HUES6 (cell line): ENCODE measurements at regions not wholly inside any gene's neighbourhood (a gene's known extent, or its start where the extent isn't known, plus 50 kb on each side); places are given as distances from the start of the nearest gene placed in this dataset.

ENCODE experiments used
- H3K27ac ChIP-seq: 2 replicates; pipeline ENCODE4 v1.7.0; 2013; ENCODE audit warnings: low read depth, mild to moderate bottlenecking, low read length, inconsistent platforms
- H3K27me3 ChIP-seq: 2 replicates; pipeline ENCODE4 v1.6.1; 2013; ENCODE audit warnings: low read length; ENCODE audit not compliant: control insufficient read depth, insufficient read depth
- H3K36me3 ChIP-seq: 2 replicates; pipeline ENCODE4 v1.6.1; 2013; ENCODE audit warnings: low read length; ENCODE audit not compliant: control insufficient read depth, insufficient read depth
- H3K4me1 ChIP-seq: 2 replicates; pipeline ENCODE4 v1.6.1; 2013; ENCODE audit warnings: low read length; ENCODE audit not compliant: control insufficient read depth, insufficient read depth
- H3K4me3 ChIP-seq: 2 replicates; pipeline ENCODE4 v1.5.1; 2013; ENCODE audit warnings: low read depth, low read length
- H3K9ac ChIP-seq: one replicate; pipeline ENCODE4 v1.6.1; 2013; ENCODE audit warnings: mild to moderate bottlenecking, low read length
- H3K9me3 ChIP-seq: 2 replicates; pipeline ENCODE4 v1.6.1; 2013; ENCODE audit warnings: low read depth, low read length; ENCODE audit not compliant: control insufficient read depth, insufficient read depth

GRCh38 chr18:55853268-55853667 lies 265.3 kb upstream of the TCF4 start:
- no peak overlapping the region for H3K27ac ChIP-seq
- no peaks in the 10 kb centered on the region for H3K36me3 ChIP-seq
- H3K9me3 ChIP-seq = no peaks in the 10 kb centered on the region
- H3K9ac ChIP-seq = no peak overlapping the region
- no peak overlapping the region for H3K4me3 ChIP-seq
- no peaks in the 10 kb centered on the region for H3K27me3 ChIP-seq
- peaks cover 34% of the 10 kb centered on the region for H3K4me1 ChIP-seq

GRCh38 chr18:55850904-55851303 lies 262.9 kb upstream of the TCF4 start:
- no peak overlapping the region for H3K9ac ChIP-seq
- no peaks in the 10 kb centered on the region for H3K36me3 ChIP-seq
- no peak overlapping the region for H3K27ac ChIP-seq
- no peaks in the 10 kb centered on the region for H3K27me3 ChIP-seq
- H3K9me3 ChIP-seq = no peaks in the 10 kb centered on the region
- H3K4me1 ChIP-seq = peaks cover 10% of the 10 kb centered on the region
- no peak overlapping the region for H3K4me3 ChIP-seq

DNA sequence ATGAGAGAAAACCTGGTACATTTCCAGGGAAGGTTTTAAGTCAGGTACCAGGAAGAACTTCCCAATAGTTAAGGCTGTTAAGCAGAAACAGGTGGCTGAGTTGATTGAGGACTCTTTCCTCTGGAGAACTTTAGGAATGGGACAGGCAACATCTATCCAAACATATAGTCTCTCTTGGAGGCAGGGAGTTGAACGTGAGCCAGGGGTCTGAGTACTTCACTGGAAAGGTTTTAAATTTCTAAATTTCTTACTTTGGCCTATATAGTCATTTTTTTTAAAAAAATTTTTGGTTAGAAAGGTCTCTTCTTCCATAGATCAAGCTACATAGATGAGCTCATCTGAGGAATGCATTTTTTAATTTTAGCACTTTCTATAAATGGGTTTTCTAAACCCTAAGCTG lies 261.4 kb upstream of the TCF4 start:
- Histone ChIP-seq H3K9me3 (no peaks in the 10 kb centered on the region), H3K4me1 (peaks cover 5% of the 10 kb centered on the region; the same call in 1 of the 2 replicates)

DNA sequence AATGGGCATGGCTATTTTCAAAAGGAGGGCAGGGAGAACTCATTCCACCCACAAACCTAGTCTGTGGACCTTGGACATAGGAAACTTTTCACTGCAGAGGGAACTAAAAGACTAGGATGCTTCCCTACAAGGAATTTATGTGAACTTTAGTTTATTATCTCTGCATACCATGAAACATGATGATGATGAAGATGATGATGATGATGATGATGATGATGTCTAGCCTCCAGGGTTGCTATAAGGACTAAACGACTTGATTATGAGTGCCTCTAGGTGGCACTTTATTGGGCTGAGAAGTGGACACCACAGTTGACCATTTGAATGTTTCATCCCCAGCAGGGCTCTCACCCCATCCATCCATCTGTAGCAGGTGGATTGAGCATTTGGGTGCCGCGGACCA lies 260.0 kb upstream of the TCF4 start:
- H3K27me3 ChIP-seq = no peaks in the 10 kb centered on the region
- no peaks in the 10 kb centered on the region for H3K9me3 ChIP-seq
- H3K4me1 ChIP-seq = peaks cover 5% of the 10 kb centered on the region; the same call in 1 of the 2 replicates
- H3K27ac ChIP-seq = no peak overlapping the region
- no peak overlapping the region for H3K9ac ChIP-seq
- no peak overlapping the region for H3K4me3 ChIP-seq
- H3K36me3 ChIP-seq = no peaks in the 10 kb centered on the region

More for the DNA sequence above, 261.4 kb upstream of the TCF4 start:
- Histone ChIP-seq H3K9ac (no peak overlapping the region), H3K4me3 (no peak overlapping the region), H3K27ac (no peak overlapping the region), H3K27me3 (no peaks in the 10 kb centered on the region), H3K36me3 (no peaks in the 10 kb centered on the region)

DNA sequence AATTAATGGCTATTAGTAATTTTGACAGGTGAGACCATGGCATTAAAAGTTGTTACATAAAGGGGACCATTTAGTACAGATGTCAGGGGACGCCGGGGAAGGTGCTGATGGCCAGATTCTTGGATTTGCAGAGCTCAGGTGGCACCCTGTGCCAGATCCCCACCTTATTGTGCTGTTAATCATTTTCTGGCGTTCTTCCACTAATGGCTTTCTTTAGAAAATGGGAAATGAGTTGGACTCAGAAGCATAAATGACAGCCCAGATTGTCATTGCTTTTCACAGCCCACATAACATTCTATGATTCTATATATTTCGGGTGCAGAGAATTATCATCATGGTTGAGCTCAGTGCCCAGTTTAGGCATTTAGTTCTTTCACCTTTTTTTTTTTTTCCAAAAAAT lies 257.2 kb upstream of the TCF4 start:
- no peak overlapping the region for H3K27ac ChIP-seq
- H3K9me3 ChIP-seq = peaks cover 2% of the 10 kb centered on the region; the same call in 1 of the 2 replicates
- peaks cover 5% of the 10 kb centered on the region; the same call in 1 of the 2 replicates for H3K4me1 ChIP-seq
- no peak overlapping the region for H3K9ac ChIP-seq
- no peak overlapping the region for H3K4me3 ChIP-seq
- no peaks in the 10 kb centered on the region for H3K27me3 ChIP-seq
- H3K36me3 ChIP-seq = no peaks in the 10 kb centered on the region

- Histone ChIP-seq H3K4me3 (no peak overlapping the region), H3K36me3 (0 out of 2 replicates have a peak, but pooled peaks cover 6% of the 10 kb centered on the region), H3K27ac (no peak overlapping the region), H3K9me3 (peaks cover 2% of the 10 kb centered on the region; the same call in 1 of the 2 replicates), H3K4me1 (peaks cover 5% of the 10 kb centered on the region; the same call in 1 of the 2 replicates), H3K9ac (no peak overlapping the region), H3K27me3 (no peaks in the 10 kb centered on the region)
Observed at GRCh38 chr18:55844382-55844781, 256.4 kb upstream of the TCF4 start.

GRCh38 chr18:55841314-55841713 lies 253.3 kb upstream of the TCF4 start:
- H3K9ac ChIP-seq = no peak overlapping the region
- H3K4me3 ChIP-seq = no peak overlapping the region
- 0 out of 2 replicates have a peak, but pooled peaks cover 6% of the 10 kb centered on the region for H3K36me3 ChIP-seq
- H3K27ac ChIP-seq = no peak overlapping the region
- peaks cover 2% of the 10 kb centered on the region; the same call in 1 of the 2 replicates for H3K9me3 ChIP-seq
- H3K4me1 ChIP-seq = peaks cover 12% of the 10 kb centered on the region; the same call in 1 of the 2 replicates
- H3K27me3 ChIP-seq = no peaks in the 10 kb centered on the region

DNA sequence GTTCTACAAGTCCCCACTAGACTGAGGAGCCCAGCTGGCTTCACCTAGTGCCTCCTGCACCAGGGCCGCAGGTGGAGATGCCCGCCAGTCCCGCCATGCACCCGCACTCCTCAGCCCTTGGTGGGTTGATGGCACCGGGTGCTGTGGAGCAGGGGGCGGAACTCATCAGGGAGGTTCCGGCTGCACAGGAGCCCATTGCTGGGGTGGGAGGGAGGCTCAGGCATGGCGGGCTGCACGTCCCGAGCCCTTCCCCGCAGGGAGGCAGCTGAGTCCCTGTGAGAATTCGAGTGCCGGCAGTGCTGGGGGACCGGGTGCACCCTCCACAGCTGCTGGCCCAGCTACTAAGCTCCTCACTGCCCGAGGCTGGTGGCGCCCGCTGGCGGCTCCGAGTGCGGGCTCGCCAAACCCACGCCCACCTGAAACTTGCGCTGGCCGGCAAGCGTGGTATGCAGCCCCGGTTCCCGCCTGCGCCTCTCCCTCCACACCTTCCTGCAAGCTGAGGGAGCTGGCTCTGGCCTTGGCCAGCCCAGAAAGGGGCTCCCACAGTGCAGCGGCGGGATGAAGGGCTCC lies 252.7 kb upstream of the TCF4 start:
- H3K9ac ChIP-seq = no peak overlapping the region
- 0 out of 2 replicates have a peak, but pooled peaks cover 6% of the 10 kb centered on the region for H3K36me3 ChIP-seq
- H3K9me3 ChIP-seq = peaks cover 2% of the 10 kb centered on the region; the same call in 1 of the 2 replicates
- H3K4me3 ChIP-seq = no peak overlapping the region
- H3K27ac ChIP-seq = no peak overlapping the region
- H3K27me3 ChIP-seq = no peaks in the 10 kb centered on the region
- H3K4me1 ChIP-seq = peaks cover 12% of the 10 kb centered on the region; the same call in 1 of the 2 replicates

GRCh38 chr18:55839343-55839742 lies 251.4 kb upstream of the TCF4 start:
- peaks cover 2% of the 10 kb centered on the region; the same call in 1 of the 2 replicates for H3K9me3 ChIP-seq
- peaks cover 6% of the 10 kb centered on the region; the same call in 1 of the 2 replicates for H3K4me1 ChIP-seq
- no peak overlapping the region for H3K27ac ChIP-seq
- H3K36me3 ChIP-seq = 0 out of 2 replicates have a peak, but pooled peaks cover 6% of the 10 kb centered on the region
- H3K9ac ChIP-seq = no peak overlapping the region
- H3K4me3 ChIP-seq = no peak overlapping the region
- no peaks in the 10 kb centered on the region for H3K27me3 ChIP-seq

- Histone ChIP-seq H3K36me3 (0 out of 2 replicates have a peak, but pooled peaks cover 6% of the 10 kb centered on the region), H3K4me3 (no peak overlapping the region), H3K9ac (no peak overlapping the region), H3K9me3 (peaks cover 2% of the 10 kb centered on the region; the same call in 1 of the 2 replicates), H3K27me3 (no peaks in the 10 kb centered on the region), H3K27ac (no peak overlapping the region), H3K4me1 (peaks cover 6% of the 10 kb centered on the region; the same call in 1 of the 2 replicates)
Observed at GRCh38 chr18:55838841-55839240, 250.8 kb upstream of the TCF4 start.

DNA sequence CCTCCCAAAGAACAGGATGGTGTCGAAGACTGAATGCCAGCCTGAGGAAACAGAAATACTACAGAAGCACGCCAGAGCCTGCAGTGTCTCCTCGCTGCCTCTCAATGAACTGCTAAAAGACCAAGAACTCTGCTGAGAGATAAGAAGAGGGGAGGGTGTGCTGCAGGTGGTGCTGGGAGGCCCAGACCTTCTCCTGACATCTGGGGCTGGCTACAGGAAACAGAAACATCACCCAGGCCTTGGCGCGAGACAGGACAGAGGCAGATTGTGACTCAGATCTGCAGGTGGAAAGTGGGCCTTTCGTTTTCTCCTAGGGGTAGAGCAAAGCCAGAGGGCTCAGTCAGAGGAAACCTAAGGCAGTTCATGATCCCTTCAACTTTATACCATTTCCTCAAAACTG lies 250.3 kb upstream of the TCF4 start:
- Histone ChIP-seq H3K36me3 (0 out of 2 replicates have a peak, but pooled peaks cover 6% of the 10 kb centered on the region), H3K27ac (no peak overlapping the region), H3K4me3 (no peak overlapping the region), H3K9ac (no peak overlapping the region), H3K4me1 (peaks cover 6% of the 10 kb centered on the region; the same call in 1 of the 2 replicates), H3K27me3 (no peaks in the 10 kb centered on the region), H3K9me3 (peaks cover 2% of the 10 kb centered on the region; the same call in 1 of the 2 replicates)
